HEK293T (cell line): ENCODE measurements at regions not wholly inside any gene's neighbourhood (a gene's known extent, or its start where the extent isn't known, plus 50 kb on each side); places are given as distances from the start of the nearest gene placed in this dataset.

Experiments
- CTCF ChIA-PET: fragments of 350-600 bp; formaldehyde crosslinking; extraction: SDS; loops from one replicate; lab custom pipeline; 2021; ENCODE audit warnings: antibody characterized with exemption, inconsistent platforms; lab: Yijun Ruan, JAX
- POLR2A ChIA-PET: fragments of 350-600 bp; formaldehyde crosslinking; extraction: SDS; loops from one replicate; lab custom pipeline; 2020; ENCODE audit warnings: antibody characterized with exemption, inconsistent platforms; lab: Yijun Ruan, JAX
- DNase-seq: peaks from one replicate; pipeline ENCODE4 v3.0.0; 2012; ENCODE audit warnings: mixed read lengths; ENCODE audit errors: extremely low spot score
- ARNT ChIP-seq: fragments of 450-650 bp; IDR thresholded peaks from 2 replicates; pipeline ENCODE4 v1.6.1; 2017; ENCODE audit warnings: mild to moderate bottlenecking
- BHLHE40 ChIP-seq: fragments of 450-650 bp; IDR thresholded peaks from 2 replicates; pipeline ENCODE4 v1.6.1; 2016; ENCODE audit warnings: mild to moderate bottlenecking, moderate library complexity, borderline replicate concordance
- CTBP1 ChIP-seq: fragments of 450-650 bp; IDR thresholded peaks from 2 replicates; pipeline ENCODE4 v1.6.1; 2016; ENCODE audit warnings: borderline replicate concordance
- ELF4 ChIP-seq: fragments of 450-650 bp; IDR thresholded peaks from 2 replicates; pipeline ENCODE4 v1.6.1; 2017; ENCODE audit warnings: antibody characterized with exemption
- FOXA1 ChIP-seq: fragments of 450-650 bp; IDR thresholded peaks from 2 replicates; pipeline ENCODE4 v1.6.1; 2016; ENCODE audit warnings: mild to moderate bottlenecking
- FOXK2 ChIP-seq: fragments of 450-650 bp; IDR thresholded peaks from 2 replicates; pipeline ENCODE4 v1.6.1; 2016; ENCODE audit warnings: mild to moderate bottlenecking
- FOXM1 ChIP-seq: fragments of 450-650 bp; IDR thresholded peaks from 2 replicates; pipeline ENCODE4 v1.6.1; 2017; ENCODE audit warnings: mild to moderate bottlenecking, borderline replicate concordance
- HDGF ChIP-seq: fragments of 450-650 bp; IDR thresholded peaks from 2 replicates; pipeline ENCODE4 v1.6.1; 2017; ENCODE audit warnings: antibody characterized with exemption, borderline replicate concordance
- L3MBTL2 ChIP-seq: fragments of 450-650 bp; conservative IDR thresholded peaks from 2 replicates; pipeline ENCODE4 v1.6.1; 2016; ENCODE audit warnings: mild to moderate bottlenecking
- LEF1 ChIP-seq: fragments of 450-650 bp; IDR thresholded peaks from 2 replicates; pipeline ENCODE4 v1.6.1; 2017; ENCODE audit warnings: mild to moderate bottlenecking, borderline replicate concordance
- NFRKB ChIP-seq: fragments of 450-650 bp; IDR thresholded peaks from 2 replicates; pipeline ENCODE4 v1.6.1; 2016; ENCODE audit warnings: mild to moderate bottlenecking, moderate library complexity
- SP1 ChIP-seq: fragments of 450-650 bp; IDR thresholded peaks from 2 replicates; pipeline ENCODE4 v1.6.1; 2017
- SUZ12 ChIP-seq: fragments of 450-650 bp; IDR thresholded peaks from 2 replicates; pipeline ENCODE4 v1.6.1; 2016; ENCODE audit warnings: mild to moderate bottlenecking
- TARDBP ChIP-seq: fragments of 450-650 bp; IDR thresholded peaks from 2 replicates; pipeline ENCODE4 v1.6.1; 2016
- ZNF384 ChIP-seq: fragments of 450-650 bp; IDR thresholded peaks from 2 replicates; pipeline ENCODE4 v1.6.1; 2016
- TF ChIP-seq, protein P1 (sequence below): fragments of 450-650 bp; IDR thresholded peaks from 2 replicates; pipeline ENCODE4 v1.6.1; 2016

DNA sequence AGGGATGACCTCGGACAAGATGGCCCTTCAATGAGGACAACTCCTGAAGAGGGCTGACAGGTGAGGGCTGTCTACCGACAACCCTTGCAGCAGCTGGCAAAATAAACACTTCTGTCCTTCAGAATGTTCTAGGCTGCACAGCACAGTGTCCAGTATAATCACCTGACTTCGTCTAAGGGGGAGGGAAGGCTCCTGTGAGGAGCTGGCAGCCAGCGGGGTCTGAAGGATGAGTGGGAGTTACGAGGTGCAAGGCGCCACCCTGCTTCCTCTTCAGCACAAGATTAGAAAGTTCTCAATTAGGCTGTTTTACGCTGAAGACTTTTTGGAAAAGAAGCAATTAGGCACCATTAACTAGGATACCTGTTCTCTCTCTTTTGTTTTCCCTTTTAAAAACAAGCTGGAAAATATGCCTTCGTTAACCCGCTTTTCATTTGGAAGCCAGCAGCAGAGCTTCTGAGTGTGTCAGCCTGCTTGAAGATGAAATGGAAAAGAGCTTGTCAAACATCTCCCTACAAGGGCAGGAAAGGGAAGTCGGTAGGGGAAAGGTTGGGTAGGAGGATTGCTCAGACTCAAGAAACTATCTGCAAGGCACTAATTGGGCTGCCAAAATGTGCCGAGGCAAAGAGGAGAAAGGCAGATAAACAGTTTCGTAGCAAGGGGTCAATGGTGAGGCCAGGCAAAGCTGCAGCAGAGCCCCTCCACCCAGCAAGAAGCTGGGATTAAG, 592.2 kb upstream of the CADM1 start:
- no peak for DNase-seq
- ChIA-PET POLR2A (no interaction called here), CTCF (interaction anchor here (1.2 kb wide), 1 partner anchor 10 kb away, joined by 5 read pairs; no protein-coding TSS in a partner anchor)
- TF ChIP-seq SP1 (no peak), ZNF384 (no peak), HDGF (no peak), ARNT (no peak), ELF4 (no peak)

DNA sequence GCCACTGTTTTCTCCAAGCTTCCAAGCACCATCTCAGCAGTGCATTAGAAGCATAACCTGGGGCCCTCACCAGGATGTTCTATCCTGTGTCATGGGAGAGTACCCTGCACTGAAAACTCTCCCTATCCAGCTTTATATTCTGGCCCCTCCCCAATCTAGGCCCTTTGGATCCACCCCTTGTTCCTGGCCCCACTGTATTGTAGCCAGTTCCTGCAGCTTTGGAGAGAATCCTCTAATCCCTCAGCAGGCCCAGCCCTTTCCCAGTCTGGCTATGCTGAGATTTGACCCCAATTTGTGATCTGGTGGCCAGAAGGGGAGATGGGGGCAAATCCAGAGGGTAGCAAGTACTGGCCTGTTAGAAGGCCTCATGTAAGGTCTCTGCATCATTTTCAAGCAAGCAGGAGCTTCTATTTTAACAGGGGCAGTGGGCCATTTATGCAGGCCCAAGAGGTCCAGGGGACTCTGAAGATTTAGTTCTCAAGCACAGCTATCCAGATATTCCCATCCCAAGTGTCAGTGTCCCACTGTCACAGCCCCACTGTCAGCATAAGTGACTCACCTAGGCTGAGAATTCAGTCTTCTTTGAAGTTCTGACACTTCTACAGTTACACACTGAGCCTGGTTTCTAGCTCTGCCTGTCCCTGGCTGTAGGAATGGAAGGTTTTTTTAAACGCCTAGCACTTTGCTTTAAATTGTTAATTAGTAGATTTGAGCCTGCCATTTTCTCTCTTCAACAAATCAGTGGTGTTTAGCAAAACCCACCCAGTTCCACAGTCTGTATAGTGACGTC, 589.5 kb upstream of the CADM1 start:
- CTCF ChIA-PET = no interaction called here
- DNase-seq = no peak
- POLR2A ChIA-PET = no interaction called here
- no peak for TF ChIP-seq L3MBTL2
- TF ChIP-seq ARNT = no peak
- TF ChIP-seq FOXA1 = no peak
- TF ChIP-seq, protein P1, sequence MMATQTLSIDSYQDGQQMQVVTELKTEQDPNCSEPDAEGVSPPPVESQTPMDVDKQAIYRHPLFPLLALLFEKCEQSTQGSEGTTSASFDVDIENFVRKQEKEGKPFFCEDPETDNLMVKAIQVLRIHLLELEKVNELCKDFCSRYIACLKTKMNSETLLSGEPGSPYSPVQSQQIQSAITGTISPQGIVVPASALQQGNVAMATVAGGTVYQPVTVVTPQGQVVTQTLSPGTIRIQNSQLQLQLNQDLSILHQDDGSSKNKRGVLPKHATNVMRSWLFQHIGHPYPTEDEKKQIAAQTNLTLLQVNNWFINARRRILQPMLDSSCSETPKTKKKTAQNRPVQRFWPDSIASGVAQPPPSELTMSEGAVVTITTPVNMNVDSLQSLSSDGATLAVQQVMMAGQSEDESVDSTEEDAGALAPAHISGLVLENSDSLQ = no peak
- no peak for TF ChIP-seq BHLHE40
- no peak for TF ChIP-seq FOXM1
- no peak for TF ChIP-seq HDGF
- no peak for TF ChIP-seq ZNF384
- no peak for TF ChIP-seq LEF1
- no peak for TF ChIP-seq CTBP1
- no peak for TF ChIP-seq TARDBP
- TF ChIP-seq SP1 = no peak
- TF ChIP-seq ELF4 = no peak
- no peak for TF ChIP-seq FOXK2
- no peak for TF ChIP-seq NFRKB
- no peak for TF ChIP-seq SUZ12

DNA sequence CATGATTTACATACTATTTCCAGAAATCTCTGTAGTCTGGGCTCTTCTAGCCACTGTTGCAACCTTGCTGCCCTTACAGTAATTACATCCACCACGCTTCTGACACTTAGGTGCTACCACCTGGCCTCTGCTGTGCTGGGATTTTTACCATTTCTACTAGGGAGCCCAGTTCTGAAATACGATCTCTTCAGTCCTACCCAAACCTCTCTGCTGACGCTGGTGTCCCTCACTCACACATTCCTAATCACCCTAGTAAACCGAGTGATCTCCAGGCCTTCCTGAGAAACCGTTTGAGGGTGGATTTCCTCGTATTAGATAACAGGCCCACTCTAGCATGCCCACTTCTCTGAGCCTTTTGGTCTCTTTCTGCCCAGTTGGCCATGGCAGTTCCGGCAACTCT, 588.9 kb upstream of the CADM1 start:
- ChIA-PET POLR2A (no interaction called here), CTCF (no interaction called here)
- DNase-seq = no peak
- TF ChIP-seq CTBP1 (no peak), FOXA1 (no peak), NFRKB (no peak), L3MBTL2 (no peak), FOXM1 (no peak), ARNT (no peak), ELF4 (no peak), SUZ12 (no peak)

DNA sequence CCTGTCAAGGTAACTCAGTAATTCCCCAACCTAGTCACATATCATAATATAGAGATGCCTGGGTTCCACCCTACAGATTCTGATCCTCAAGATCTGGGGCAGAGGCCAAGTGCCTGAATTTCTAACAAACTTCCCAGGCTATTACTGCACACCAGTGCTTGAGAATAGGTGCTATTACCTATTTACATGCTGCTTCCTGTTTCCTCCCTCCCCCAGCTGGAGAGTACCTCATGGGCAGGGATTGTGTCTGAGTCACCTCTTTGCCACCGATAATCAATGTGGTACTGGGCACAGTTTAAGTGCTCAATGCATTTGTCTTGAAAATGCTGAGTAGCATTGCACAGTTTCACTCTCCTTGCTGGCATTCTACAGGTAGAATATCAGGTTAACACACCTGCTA, 582.2 kb upstream of the CADM1 start:
- TF ChIP-seq BHLHE40 = no peak
- no peak for TF ChIP-seq SP1
- no peak for TF ChIP-seq FOXK2
- TF ChIP-seq, protein P1 = no peak
- no peak for TF ChIP-seq ARNT
- no peak for TF ChIP-seq FOXM1
- TF ChIP-seq NFRKB = no peak
- no peak for TF ChIP-seq ZNF384
- TF ChIP-seq L3MBTL2 = no peak
- no peak for TF ChIP-seq LEF1
- no peak for DNase-seq
- CTCF ChIA-PET = interaction anchor here (0.8 kb wide), 1 partner anchor 11 kb away, joined by 5 read pairs; no protein-coding TSS in a partner anchor
- POLR2A ChIA-PET = no interaction called here

DNA sequence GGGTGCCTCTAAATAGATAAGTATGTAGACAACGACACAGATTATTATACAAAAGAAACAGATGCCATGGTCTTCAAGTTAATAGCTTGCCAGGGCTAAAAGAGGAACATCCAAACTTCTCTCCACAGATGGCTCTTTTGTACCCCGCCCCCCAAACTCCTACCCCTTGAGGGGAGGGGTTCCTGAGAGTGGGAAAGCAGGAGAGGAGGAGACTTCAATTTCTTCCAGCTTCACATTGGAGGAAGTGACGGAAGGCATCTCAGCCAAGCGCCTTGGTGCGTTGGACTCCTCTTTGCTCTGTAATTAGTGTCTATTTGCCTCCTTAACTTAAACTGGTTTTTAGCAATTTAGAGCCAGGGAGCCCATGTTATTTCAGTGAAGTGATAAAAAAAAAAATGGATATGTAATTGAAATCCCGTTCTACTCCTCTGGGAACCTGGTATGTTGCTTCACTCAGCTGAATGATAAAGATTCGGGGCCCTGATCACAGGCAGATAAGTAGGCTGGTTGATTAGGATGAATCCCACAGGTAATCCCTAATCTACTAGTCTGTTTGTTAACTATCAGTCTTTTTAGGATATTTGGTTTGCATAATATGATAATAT, 580.9 kb upstream of the CADM1 start:
- TF ChIP-seq, protein P1 = no peak
- TF ChIP-seq CTBP1 (no peak), ELF4 (no peak), LEF1 (no peak), BHLHE40 (no peak), ARNT (no peak), SUZ12 (no peak), FOXA1 (no peak), SP1 (no peak), FOXM1 (no peak), HDGF (no peak)
- ChIA-PET POLR2A (no interaction called here), CTCF (interaction anchor here (0.6 kb wide), 1 partner anchor 793 kb away, joined by 3 read pairs; no protein-coding TSS in a partner anchor)
- DNase-seq = no peak
